ENCODE measurements at regions not wholly inside any gene's neighbourhood (a gene's known extent, or its start where the extent isn't known, plus 50 kb on each side); places are given as distances from the start of the nearest gene placed in this dataset.

DNA sequence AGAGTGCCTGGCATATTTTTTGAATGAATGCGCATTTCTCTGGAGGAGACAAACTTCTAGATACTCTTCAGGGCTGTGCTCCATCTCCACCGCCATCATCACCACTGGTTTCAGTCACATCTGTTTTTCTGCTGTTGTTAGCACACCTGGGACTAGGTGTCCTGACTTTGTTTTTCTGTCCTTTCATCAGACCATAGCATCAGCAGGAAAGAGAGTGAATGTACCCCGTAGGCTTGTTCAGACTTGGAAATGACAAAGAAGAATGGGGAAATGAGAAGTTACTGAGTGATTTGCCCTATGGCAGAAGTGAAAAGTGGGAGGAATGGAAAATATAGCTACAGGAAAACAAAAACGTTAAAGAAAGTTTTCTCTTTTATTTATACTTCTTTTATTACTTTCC, 965.2 kb upstream of the FANCL start:
- no peak overlapping the region for H3K4me2 ChIP-seq (ENCODE audit: insufficient read depth, low read length)
- H3K4me3 ChIP-seq (ENCODE audit: insufficient read depth, low read length), result no peak overlapping the region
- H3K36me3 ChIP-seq (ENCODE audit: insufficient read depth, low read length), result no peaks in the 10 kb centered on the region
- no peak overlapping the region for H3K27ac ChIP-seq (ENCODE audit: low read depth, low read length)
- H4K20me1 ChIP-seq (ENCODE audit: insufficient read depth, low read length), result no peaks in the 10 kb centered on the region
- no peak for DNase-seq (ENCODE audit: insufficient read length, low spot score, missing footprints)
- H2AFZ ChIP-seq (ENCODE audit: low read length), result no peak overlapping the region
- H3K9me3 ChIP-seq (ENCODE audit: low read depth, low read length), result no peaks in the 10 kb centered on the region
- no peaks in the 10 kb centered on the region for H3K4me1 ChIP-seq (ENCODE audit: insufficient read depth, low read length)
- no peaks in the 10 kb centered on the region for H3K27me3 ChIP-seq (ENCODE audit: insufficient read depth, low read length)
- H3K79me2 ChIP-seq (ENCODE audit: insufficient read depth, low read length), result no peaks in the 10 kb centered on the region
- TF ChIP-seq, protein P1, sequence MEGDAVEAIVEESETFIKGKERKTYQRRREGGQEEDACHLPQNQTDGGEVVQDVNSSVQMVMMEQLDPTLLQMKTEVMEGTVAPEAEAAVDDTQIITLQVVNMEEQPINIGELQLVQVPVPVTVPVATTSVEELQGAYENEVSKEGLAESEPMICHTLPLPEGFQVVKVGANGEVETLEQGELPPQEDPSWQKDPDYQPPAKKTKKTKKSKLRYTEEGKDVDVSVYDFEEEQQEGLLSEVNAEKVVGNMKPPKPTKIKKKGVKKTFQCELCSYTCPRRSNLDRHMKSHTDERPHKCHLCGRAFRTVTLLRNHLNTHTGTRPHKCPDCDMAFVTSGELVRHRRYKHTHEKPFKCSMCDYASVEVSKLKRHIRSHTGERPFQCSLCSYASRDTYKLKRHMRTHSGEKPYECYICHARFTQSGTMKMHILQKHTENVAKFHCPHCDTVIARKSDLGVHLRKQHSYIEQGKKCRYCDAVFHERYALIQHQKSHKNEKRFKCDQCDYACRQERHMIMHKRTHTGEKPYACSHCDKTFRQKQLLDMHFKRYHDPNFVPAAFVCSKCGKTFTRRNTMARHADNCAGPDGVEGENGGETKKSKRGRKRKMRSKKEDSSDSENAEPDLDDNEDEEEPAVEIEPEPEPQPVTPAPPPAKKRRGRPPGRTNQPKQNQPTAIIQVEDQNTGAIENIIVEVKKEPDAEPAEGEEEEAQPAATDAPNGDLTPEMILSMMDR (IDR thresholded peaks at IDR 0.05; ENCODE audit: extremely low read depth, low read depth, low read length), result no peak

DNA sequence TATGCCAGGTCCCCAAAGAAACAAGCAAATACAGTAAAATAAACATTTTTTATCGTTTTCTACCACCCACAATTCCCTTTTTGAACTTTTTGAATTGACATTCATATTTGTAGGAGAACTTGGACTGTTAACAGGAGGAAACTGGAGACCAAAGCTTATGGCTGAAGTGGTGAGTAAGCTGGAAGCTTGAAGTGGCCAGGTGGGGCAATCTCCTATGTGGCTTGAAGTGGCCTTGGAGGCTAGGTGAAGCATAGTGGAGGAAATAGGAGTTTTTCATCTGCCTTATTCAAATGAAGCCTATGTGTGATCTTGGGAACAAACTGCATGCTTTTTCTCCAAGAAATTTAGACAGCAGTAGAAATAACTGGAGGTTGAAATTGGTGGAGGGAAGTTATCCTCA, 962.9 kb upstream of the FANCL start:
- Histone ChIP-seq H3K27me3 (ENCODE audit: insufficient read depth, low read length) (no peaks in the 10 kb centered on the region), H3K4me2 (ENCODE audit: insufficient read depth, low read length) (no peak overlapping the region)
- TF ChIP-seq, protein P1 (IDR thresholded peaks at IDR 0.05; ENCODE audit: extremely low read depth, low read depth, low read length), result no peak

DNA sequence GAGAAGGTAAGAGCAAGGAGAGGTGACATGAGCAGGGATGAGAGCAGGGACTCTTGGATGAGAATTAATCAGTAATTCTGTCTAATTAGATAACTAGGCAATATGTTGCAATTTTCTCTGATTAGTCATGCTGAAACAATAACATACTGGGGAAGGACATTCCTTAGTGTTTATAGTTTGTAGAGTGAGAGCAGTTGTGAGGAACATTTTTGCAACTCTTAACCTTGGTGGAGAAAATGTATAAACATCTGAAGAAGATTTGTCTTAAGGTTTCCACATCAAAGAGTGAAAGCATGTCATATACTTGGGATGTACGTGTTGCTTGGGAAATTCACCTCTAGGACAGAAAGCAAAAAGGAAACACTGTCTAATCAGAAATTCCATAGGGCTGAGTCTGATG, 955.4 kb upstream of the FANCL start:
- H4K20me1 ChIP-seq (ENCODE audit: insufficient read depth, low read length), result no peaks in the 10 kb centered on the region
- no peaks in the 10 kb centered on the region for H3K4me1 ChIP-seq (ENCODE audit: insufficient read depth, low read length)
- peaks cover 2% of the 10 kb centered on the region for H3K9me3 ChIP-seq (ENCODE audit: low read depth, low read length)
- no peak overlapping the region for H3K27ac ChIP-seq (ENCODE audit: low read depth, low read length)
- no peak overlapping the region for H2AFZ ChIP-seq (ENCODE audit: low read length)
- H3K79me2 ChIP-seq (ENCODE audit: insufficient read depth, low read length), result no peaks in the 10 kb centered on the region
- TF ChIP-seq, protein P1 (IDR thresholded peaks at IDR 0.05; ENCODE audit: extremely low read depth, low read depth, low read length), result no peak
- no peak for DNase-seq (ENCODE audit: insufficient read length, low spot score, missing footprints)
- H3K4me3 ChIP-seq (ENCODE audit: insufficient read depth, low read length), result no peak overlapping the region
- no peak overlapping the region for H3K4me2 ChIP-seq (ENCODE audit: insufficient read depth, low read length)
- H3K36me3 ChIP-seq (ENCODE audit: insufficient read depth, low read length), result no peaks in the 10 kb centered on the region
- no peaks in the 10 kb centered on the region for H3K27me3 ChIP-seq (ENCODE audit: insufficient read depth, low read length)

More for the DNA sequence above, 962.9 kb upstream of the FANCL start:
- no peak overlapping the region for H2AFZ ChIP-seq (ENCODE audit: low read length)
- H3K79me2 ChIP-seq (ENCODE audit: insufficient read depth, low read length), result no peaks in the 10 kb centered on the region
- H3K9me3 ChIP-seq (ENCODE audit: low read depth, low read length), result no peaks in the 10 kb centered on the region
- H4K20me1 ChIP-seq (ENCODE audit: insufficient read depth, low read length), result no peaks in the 10 kb centered on the region
- H3K36me3 ChIP-seq (ENCODE audit: insufficient read depth, low read length), result no peaks in the 10 kb centered on the region
- H3K27ac ChIP-seq (ENCODE audit: low read depth, low read length), result no peak overlapping the region
- no peak overlapping the region for H3K4me3 ChIP-seq (ENCODE audit: insufficient read depth, low read length)
- H3K4me1 ChIP-seq (ENCODE audit: insufficient read depth, low read length), result no peaks in the 10 kb centered on the region
- no peak for DNase-seq (ENCODE audit: insufficient read length, low spot score, missing footprints)

DNA sequence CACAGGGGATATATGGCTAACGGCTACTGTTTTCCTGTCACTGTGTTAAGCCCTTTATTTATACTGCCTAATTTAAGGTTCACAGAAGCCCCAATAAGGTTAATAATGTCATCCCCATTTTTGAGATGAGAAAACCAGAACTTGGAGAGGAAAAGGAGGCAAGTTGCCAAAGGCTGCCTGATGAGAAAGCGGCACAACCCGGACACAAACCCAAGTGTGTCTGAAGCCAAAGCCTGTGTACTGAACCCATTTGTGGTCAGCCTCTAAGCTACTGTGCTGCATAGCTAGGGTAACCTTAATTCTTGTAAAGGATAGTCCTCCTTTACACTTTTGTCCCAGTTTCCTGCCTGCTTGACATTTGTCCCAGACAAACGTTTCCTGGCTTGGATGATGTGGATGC, 954.7 kb upstream of the FANCL start:
- no peak overlapping the region for H3K4me3 ChIP-seq (ENCODE audit: insufficient read depth, low read length)
- H3K4me1 ChIP-seq (ENCODE audit: insufficient read depth, low read length), result no peaks in the 10 kb centered on the region
- peak; percentile 59 for DNase-seq (ENCODE audit: insufficient read length, low spot score, missing footprints)

More for the DNA sequence above, 954.7 kb upstream of the FANCL start:
- Histone ChIP-seq H3K36me3 (ENCODE audit: insufficient read depth, low read length) (no peaks in the 10 kb centered on the region), H3K4me2 (ENCODE audit: insufficient read depth, low read length) (no peak overlapping the region), H3K9me3 (ENCODE audit: low read depth, low read length) (peaks cover 2% of the 10 kb centered on the region), H4K20me1 (ENCODE audit: insufficient read depth, low read length) (no peaks in the 10 kb centered on the region), H3K79me2 (ENCODE audit: insufficient read depth, low read length) (no peaks in the 10 kb centered on the region), H3K27ac (ENCODE audit: low read depth, low read length) (no peak overlapping the region), H2AFZ (ENCODE audit: low read length) (no peak overlapping the region), H3K27me3 (ENCODE audit: insufficient read depth, low read length) (no peaks in the 10 kb centered on the region)
- TF ChIP-seq, protein P1 (IDR thresholded peaks at IDR 0.05; ENCODE audit: extremely low read depth, low read depth, low read length), result no peak

Measured in osteoblast (primary cell).